RWPE1 (cell line): ENCODE measurements at regions not wholly inside any gene's neighbourhood (a gene's known extent, or its start where the extent isn't known, plus 50 kb on each side); places are given as distances from the start of the nearest gene placed in this dataset.

Experiments
- CTCF ChIA-PET: fragments of 350-600 bp; sonication (Branson Sonifier 250); formaldehyde crosslinking; extraction: SDS; loops from one replicate; lab custom pipeline; 2021; lab: Yijun Ruan, JAX
- POLR2A ChIA-PET: fragments of 400-600 bp; formaldehyde crosslinking; extraction: SDS; loops from one replicate; lab custom pipeline; 2020; ENCODE audit warnings: antibody characterized with exemption; ENCODE audit not compliant: low non-redundant PET; lab: Yijun Ruan, JAX
- DNase-seq: peaks from one replicate; pipeline ENCODE4 v3.0.0; 2012; ENCODE audit warnings: low spot score
- H3K27ac ChIP-seq: fragments of 450-650 bp; 2 replicates; pipeline ENCODE4 v1.5.1; 2017
- CTCF ChIP-seq: fragments of 450-650 bp; conservative IDR thresholded peaks from 2 replicates; pipeline ENCODE4 v1.5.1; 2017; ENCODE audit warnings: low read depth, mild to moderate bottlenecking

DNA sequence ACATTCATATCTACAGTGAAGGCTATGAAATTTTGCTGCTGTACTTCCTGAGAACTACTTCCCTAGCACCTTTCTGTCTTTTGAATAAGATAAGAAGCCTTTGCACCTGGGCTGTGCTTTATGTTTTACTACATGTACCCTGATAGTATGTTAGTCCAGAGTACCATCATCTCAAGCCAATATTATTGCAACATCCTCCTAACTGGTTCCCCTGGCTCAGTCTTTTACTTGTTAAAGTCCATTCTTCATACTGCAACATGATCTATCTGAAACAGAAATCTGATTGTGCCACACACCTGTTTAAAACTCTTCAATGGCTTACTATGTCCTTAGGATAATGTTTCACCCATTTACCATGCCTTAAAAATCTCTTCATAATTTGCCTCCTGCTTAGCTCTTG is 102.3 kb downstream of the AGTR2 start:
- H3K27ac ChIP-seq, result no peak overlapping the region
- DNase-seq, result no peak
- ChIA-PET CTCF (no interaction called here), POLR2A (no interaction called here)
- TF ChIP-seq CTCF, result no peak

- no peak overlapping the region for H3K27ac ChIP-seq
- ChIA-PET CTCF (interaction anchor here (0.6 kb wide), 1 partner anchor 43 kb away, joined by 5 read pairs; no protein-coding TSS in a partner anchor), POLR2A (no interaction called here)
- no peak for TF ChIP-seq CTCF
- no peak for DNase-seq
Observed at GRCh38 chrX:116276261-116276660, 105.7 kb downstream of the AGTR2 start.

- ChIA-PET POLR2A (no interaction called here), CTCF (no interaction called here)
- no peak for TF ChIP-seq CTCF
- no peak for DNase-seq
- no peak overlapping the region for H3K27ac ChIP-seq
Observed at GRCh38 chrX:116277351-116278225, 107.0 kb downstream of the AGTR2 start.

GRCh38 chrX:116278826-116279225 is 108.3 kb downstream of the AGTR2 start:
- POLR2A ChIA-PET, result no interaction called here
- H3K27ac ChIP-seq, result no peak overlapping the region
- no peak for DNase-seq
- TF ChIP-seq CTCF, result no peak
- CTCF ChIA-PET, result interaction anchor here (0.6 kb wide), 1 partner anchor 110 kb away, joined by 3 read pairs; no protein-coding TSS in a partner anchor

- no peak for DNase-seq
- H3K27ac ChIP-seq, result no peak overlapping the region
- CTCF ChIA-PET, result no interaction called here
- POLR2A ChIA-PET, result no interaction called here
- no peak for TF ChIP-seq CTCF
Observed at GRCh38 chrX:116281106-116281505, 110.6 kb downstream of the AGTR2 start.

GRCh38 chrX:116282751-116283150 is 112.2 kb downstream of the AGTR2 start:
- no peak overlapping the region for H3K27ac ChIP-seq
- no peak for TF ChIP-seq CTCF
- ChIA-PET POLR2A (no interaction called here), CTCF (no interaction called here)
- no peak for DNase-seq
